GM19035 (cell line): ENCODE measurements at regions not wholly inside any gene's neighbourhood (a gene's known extent, or its start where the extent isn't known, plus 50 kb on each side); places are given as distances from the start of the nearest gene placed in this dataset.

Experiments
- ATAC-seq: cut with Tn5 transposase; IDR thresholded peaks from one replicate; pipeline ENCODE4 v1.9.1; 2021; ENCODE audit not compliant: unreplicated experiment

- ATAC-seq, result no peak
Measured at GRCh38 chr12:97408363-97408762, 54.2 kb upstream of the RMST start.

- no peak for ATAC-seq
Measured at GRCh38 chr12:97411341-97411740, 51.3 kb upstream of the RMST start.
